GM19023 (cell line): ENCODE measurements at regions not wholly inside any gene's neighbourhood (a gene's known extent, or its start where the extent isn't known, plus 50 kb on each side); places are given as distances from the start of the nearest gene placed in this dataset.
"Not testable (repeated sequence)": the region's sequence is repeated elsewhere in the genome, so short reads cannot be mapped to it uniquely, and the experiment has no call there.

Experiments
- ATAC-seq: cut with Tn5 transposase; IDR thresholded peaks from one replicate; pipeline ENCODE4 v1.9.1; 2021; ENCODE audit warnings: mild to moderate bottlenecking, moderate library complexity; ENCODE audit not compliant: unreplicated experiment

DNA sequence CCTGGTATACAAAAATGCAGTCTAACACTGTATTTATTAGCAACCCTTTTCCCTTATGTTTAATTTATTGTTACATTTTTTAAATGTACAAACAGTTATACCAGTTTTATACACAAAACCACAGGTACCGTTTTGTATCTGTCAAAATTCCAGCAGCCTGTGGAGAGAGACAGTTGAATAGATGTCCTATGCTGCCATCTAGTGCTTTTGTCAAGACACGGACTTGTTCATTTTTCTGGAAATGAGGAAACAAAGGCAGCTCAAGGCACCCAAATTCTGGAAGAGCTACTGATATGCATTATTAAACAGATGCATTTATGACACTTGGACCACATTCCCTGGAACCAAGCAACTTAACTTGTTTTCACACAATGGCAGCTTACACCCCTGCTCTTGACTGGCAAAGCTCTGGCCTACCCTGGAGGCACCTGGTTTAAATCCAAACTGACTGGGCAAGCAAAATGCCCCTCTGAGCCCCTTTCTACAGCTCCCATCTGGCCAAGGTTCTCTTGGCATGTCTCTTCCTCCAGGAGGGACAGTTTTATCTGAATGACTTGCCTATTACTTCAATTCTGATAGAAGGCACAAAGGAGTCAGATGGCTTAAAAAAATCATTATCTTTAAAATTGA lies 286.9 kb upstream of the PRKD1 start:
- ATAC-seq: no peak

- no peak for ATAC-seq
Observed at GRCh38 chr14:30218907-30219306, 291.3 kb upstream of the PRKD1 start.

- ATAC-seq: no peak
Observed at GRCh38 chr14:30221546-30221945, 293.9 kb upstream of the PRKD1 start.

- ATAC-seq: no peak
Observed at GRCh38 chr14:30223385-30223785, 295.7 kb upstream of the PRKD1 start.

DNA sequence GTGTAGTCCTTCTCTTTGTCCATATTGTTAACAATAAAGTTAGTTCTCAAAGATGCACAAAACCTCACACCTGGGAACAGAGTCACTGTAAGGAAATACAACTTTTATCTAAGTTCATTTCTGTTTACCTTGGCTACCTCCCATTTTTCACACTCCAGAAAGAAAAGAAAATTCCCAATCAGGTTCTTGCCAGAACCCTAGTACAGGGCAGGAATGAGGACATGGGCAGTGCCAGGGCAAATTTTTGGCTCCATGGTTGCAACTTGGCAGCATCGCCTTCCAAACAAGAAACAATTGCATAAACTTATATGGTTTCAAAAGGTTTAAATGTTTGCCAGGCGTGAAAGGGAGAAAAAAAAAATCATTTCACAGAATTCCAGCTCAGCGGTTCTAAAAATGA lies 296.3 kb upstream of the PRKD1 start:
- no peak for ATAC-seq

GRCh38 chr14:30225176-30225575 lies 297.5 kb upstream of the PRKD1 start:
- ATAC-seq: no peak

DNA sequence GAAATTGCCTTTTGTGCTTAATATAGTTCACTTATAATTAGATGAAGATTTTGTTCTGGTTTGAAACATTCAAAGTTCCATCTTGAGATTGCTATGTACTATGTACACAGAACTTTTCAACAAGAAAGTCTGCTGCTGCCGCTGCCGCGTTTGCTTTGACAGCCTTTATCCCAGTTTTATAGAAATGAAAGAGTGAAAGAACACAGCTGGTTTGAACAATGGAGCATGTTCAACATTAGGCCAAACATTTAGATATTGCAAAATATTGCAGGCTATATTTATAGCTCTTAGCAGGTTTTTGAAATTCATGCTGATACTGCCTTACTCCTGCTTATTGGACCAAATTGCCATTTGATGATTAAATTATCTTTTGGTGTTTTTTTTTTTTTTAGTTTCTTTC lies 299.8 kb upstream of the PRKD1 start:
- no peak for ATAC-seq

- ATAC-seq: no peak
Observed at GRCh38 chr14:30227876-30228275, 300.2 kb upstream of the PRKD1 start.

DNA sequence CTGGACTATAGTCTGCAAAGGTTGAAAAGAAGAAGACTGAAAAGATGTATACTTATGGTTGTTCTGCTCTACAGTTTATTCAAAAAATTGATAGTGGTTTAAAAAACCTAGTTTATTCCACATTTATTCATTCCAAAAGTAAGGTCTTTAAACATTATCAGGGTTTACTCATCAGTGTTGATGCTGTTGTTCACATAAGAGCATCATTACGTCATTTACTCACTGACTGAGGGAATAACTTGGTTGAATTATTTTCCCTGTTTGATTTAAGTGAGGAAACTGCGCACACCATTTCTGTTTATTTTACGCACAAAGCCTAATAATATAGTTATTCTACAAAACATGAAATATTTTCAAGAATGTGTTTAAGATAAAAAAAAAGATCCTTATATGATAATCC lies 303.1 kb upstream of the PRKD1 start:
- ATAC-seq: no peak

DNA sequence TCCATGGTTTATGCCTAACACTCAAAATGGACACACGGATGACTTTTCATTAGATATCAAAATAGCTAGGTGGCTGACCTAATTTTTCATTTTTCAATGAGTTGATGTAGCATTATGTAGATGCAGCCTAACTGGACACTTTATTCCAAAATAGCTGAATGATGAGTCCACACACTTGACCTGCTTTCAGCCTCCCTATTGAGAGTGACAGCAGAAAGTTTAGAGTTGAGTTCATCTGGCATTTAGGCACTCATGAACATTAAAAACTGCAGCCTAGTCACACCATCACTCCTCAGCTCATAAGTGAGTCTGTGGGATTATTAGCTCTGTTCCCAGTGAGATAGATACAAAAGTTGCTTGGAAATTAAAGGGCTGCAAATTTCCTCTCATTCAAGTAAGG lies 307.3 kb upstream of the PRKD1 start:
- ATAC-seq: no peak

GRCh38 chr14:30235485-30235884 lies 307.8 kb upstream of the PRKD1 start:
- ATAC-seq: no peak

DNA sequence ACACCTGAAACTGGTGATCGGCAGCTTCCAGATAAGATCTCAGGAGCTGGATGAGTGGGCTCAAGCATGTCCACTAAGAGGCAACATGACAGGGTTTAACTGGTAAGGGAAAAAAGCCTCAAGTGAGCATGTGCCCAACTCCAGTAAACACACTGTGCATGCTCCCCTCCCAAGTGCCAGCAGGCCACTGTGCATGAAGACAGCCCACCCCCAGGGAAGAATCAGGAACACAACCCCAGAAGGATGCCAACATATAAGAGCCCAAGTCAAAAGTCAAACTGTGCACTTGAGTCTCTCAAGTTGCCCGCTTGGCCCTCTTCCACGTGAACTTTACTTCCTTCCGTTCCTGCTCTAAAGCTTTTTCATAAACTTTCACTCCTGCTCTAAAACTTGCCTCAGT lies 311.3 kb upstream of the PRKD1 start:
- ATAC-seq: no peak

GRCh38 chr14:30240018-30240417 lies 312.4 kb upstream of the PRKD1 start:
- no peak for ATAC-seq

DNA sequence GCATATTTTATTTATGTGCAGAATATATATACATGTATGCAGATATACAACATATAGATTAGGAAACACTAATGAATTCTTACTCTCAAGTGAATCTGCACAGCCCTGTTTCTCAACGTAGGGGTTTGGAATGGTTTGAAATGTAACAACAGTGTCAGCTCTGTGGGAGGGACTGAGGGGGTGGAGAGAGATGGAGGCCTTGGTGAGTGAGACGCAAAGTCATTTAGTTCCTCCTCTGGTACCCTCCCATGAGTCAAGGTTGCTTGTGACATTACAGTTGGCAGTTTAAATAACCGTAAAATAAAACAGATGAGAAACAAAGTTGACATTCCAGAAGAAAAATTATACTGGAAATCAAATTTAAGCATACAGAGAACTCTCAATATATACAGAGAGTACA lies 313.0 kb upstream of the PRKD1 start:
- no peak for ATAC-seq

DNA sequence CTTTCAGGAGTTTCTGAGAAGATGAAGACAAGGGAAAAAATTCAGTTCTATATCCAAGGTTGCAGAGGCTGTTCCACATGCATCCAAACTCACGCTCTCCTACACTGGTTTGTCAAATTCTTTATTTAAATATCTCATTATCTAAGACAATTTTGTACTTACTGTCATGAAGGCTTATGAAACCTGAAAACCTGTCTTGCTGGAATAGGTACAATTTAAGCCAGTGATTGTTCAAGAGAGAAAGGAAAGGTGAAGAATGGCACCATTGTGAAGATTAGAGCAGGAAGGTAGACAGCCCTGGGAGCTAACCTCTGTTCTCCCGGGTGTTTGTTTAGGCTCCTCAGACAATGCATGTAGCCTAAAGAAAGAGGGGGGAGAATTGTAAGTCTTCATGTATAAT lies 315.1 kb upstream of the PRKD1 start:
- ATAC-seq: no peak

DNA sequence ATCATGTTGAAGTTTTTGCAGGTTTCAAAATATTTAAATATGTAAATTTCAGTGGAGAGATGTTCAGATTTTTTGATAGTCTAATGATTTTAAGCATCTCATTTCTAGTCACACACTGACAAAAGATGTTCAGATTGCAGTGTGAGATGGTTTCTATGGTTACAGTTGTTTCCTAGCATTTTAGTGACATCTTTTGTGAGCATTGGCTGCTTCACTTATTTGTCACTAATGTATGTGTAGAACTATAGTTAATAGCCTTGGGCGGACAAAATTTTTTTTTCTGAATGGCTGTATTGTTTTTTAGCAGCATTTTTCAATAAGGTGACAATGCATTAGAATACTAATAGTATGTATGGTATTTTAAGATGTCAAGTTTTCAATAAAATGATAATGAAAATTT lies 315.6 kb upstream of the PRKD1 start:
- no peak for ATAC-seq

DNA sequence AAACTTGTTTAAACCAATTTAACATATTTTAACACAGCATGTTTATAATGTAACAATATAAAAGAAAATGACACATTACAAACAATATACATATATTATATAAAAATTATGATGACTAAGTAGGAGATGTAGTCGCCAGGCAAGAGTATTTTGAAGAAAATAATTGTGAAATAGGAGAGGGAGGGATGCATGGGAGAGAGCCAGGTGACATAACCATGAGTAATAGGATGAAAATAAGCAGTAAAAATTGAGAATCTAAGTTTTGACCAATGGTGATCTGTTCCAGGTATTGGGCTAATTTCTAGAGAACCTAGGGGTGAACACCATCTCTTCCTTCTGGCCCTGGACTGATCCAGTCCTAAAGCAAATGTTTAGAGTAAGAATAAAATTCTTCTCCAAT lies 315.2 kb upstream of the G2E3 start:
- ATAC-seq: no peak

DNA sequence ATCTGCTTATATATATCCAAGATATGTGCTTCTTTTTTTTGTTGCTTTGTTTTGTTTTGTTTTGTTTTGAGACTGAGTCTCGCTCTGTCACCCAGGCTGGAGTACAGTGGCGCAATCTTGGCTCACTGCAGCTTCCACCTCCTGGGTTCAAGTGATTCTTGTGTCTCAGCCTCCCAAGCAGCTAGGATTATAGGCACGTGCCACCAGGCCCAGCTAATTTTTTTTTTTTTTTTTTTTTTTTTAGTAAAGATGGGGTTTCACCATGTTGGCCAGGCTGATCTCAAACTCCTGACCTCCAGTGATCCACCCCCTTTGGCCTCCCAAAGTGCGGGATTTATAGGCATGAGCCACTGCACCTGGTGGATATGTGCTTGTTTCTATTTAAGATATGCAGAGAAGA lies 314.6 kb upstream of the G2E3 start:
- ATAC-seq: not testable (repeated sequence)

- no peak for ATAC-seq
Observed at GRCh38 chr14:30251017-30251416, 307.9 kb upstream of the G2E3 start.

DNA sequence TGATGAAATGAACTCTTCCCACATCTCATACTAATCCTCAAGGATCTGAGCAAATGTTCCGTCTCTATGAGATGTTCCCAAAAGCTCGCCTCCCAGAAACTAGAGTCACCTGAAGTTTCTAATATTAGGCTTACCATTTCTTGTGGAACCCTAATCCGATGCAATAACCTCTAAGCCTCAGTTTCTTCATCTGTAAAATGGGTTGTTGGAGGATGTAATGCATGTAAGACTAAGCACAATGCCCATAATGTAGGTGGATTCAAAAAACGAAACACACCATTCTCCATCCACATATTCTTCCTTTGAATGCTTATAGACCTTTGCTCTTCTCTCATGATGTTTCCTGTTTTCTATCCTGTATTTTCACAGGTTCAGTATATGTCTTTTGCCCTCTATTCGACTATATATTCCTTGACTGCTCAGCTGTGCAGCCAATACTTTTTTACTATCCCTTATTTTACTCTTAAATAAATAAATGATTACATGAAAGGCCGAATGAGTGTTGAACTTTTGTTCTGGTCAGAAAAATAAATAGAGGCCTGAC lies 307.3 kb upstream of the G2E3 start:
- ATAC-seq: no peak

GRCh38 chr14:30252151-30252550 lies 306.8 kb upstream of the G2E3 start:
- ATAC-seq: no peak

DNA sequence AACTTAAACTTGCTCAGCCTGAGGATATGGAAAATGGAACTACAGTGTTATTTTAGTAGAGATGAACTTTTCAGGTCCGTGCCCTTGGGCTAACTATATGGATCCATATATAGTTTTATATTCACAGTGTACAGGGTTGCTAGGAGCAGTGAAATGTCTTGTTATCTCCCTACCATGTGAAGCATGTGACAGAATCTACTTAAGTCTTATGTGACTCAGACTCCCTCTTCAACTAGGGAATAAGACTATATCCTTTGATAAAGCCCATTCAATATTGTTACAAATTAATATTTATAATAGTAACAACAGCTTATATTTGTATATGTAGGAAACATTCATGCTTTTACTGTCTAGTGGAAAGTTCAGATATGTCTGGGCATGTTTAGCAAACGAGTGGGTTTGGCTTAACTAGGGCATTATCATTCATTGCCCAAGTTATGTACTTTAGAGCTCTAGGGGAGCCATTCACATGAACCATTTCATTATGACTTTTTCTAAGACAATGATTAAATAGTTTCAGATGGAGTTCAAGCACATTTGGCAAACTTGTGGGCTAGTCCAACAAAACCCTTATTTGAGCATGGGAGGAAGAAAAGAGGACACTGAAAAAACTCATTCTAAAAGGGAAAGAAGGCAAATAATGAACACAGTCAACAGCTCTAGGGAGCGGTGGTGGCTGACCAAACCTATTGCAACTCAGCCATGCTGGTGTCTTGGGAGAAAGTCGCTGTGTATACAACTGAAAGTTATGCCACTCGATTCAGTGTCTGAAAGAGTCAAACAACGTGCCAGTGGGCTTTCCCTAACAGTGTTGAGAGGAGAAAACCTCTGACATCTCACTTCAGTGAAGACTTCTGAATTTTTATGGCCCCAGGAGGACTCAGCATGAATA lies 305.9 kb upstream of the G2E3 start:
- no peak for ATAC-seq
